Ammon's horn (tissue), 1 donor: ENCODE measurements at regions not wholly inside any gene's neighbourhood (a gene's known extent, or its start where the extent isn't known, plus 50 kb on each side); places are given as distances from the start of the nearest gene placed in this dataset.
"Not testable (repeated sequence)": the region's sequence is repeated elsewhere in the genome, so short reads cannot be mapped to it uniquely, and the experiment has no call there.

Experiments
- DNase-seq: peaks from one replicate; pipeline ENCODE4 v3.0.0-alpha.2; 2016; ENCODE audit warnings: low spot score

GRCh38 chr13:59352600-59352999, 811.1 kb downstream of the DIAPH3 start:
- no peak for DNase-seq

GRCh38 chr13:59354665-59355369, 808.9 kb downstream of the DIAPH3 start:
- no peak for DNase-seq

GRCh38 chr13:59356607-59357006, 807.1 kb downstream of the DIAPH3 start:
- no peak for DNase-seq

- no peak for DNase-seq
These were observed 805.7 kb downstream of the DIAPH3 start for GRCh38 chr13:59358014-59358413.

GRCh38 chr13:59360108-59360507, 803.6 kb downstream of the DIAPH3 start:
- DNase-seq, result peak; percentile 39

GRCh38 chr13:59360916-59361315, 802.8 kb downstream of the DIAPH3 start:
- no peak for DNase-seq

- peak; percentile 28 for DNase-seq
These were observed 800.4 kb downstream of the DIAPH3 start for GRCh38 chr13:59363313-59363712.

- no peak for DNase-seq
These were observed 799.8 kb downstream of the DIAPH3 start for GRCh38 chr13:59363947-59364346.

- peak; percentile 28 for DNase-seq
These were observed 799.1 kb downstream of the DIAPH3 start for GRCh38 chr13:59364641-59365085.

GRCh38 chr13:59367467-59367866, 796.3 kb downstream of the DIAPH3 start:
- DNase-seq, result no peak

- no peak for DNase-seq
These were observed 795.8 kb downstream of the DIAPH3 start for GRCh38 chr13:59367904-59368303.

- DNase-seq, result no peak
These were observed 795.0 kb downstream of the DIAPH3 start for GRCh38 chr13:59368693-59369092.

GRCh38 chr13:59371229-59371628, 792.5 kb downstream of the DIAPH3 start:
- no peak for DNase-seq

- DNase-seq, result no peak
These were observed 790.4 kb downstream of the DIAPH3 start for GRCh38 chr13:59373341-59373740.

- no peak for DNase-seq
These were observed 789.0 kb downstream of the DIAPH3 start for GRCh38 chr13:59374691-59375090.

GRCh38 chr13:59384154-59384553, 779.6 kb downstream of the DIAPH3 start:
- no peak for DNase-seq

- DNase-seq, result peak; percentile 81
These were observed 772.0 kb downstream of the DIAPH3 start for GRCh38 chr13:59391696-59392095.

GRCh38 chr13:59392328-59392727, 771.4 kb downstream of the DIAPH3 start:
- DNase-seq, result no peak

GRCh38 chr13:59394496-59394895, 769.2 kb downstream of the DIAPH3 start:
- no peak for DNase-seq

- peak; percentile 11 for DNase-seq
These were observed 765.6 kb downstream of the DIAPH3 start for GRCh38 chr13:59398127-59398526.

GRCh38 chr13:59398661-59399060, 765.1 kb downstream of the DIAPH3 start:
- DNase-seq, result no peak

GRCh38 chr13:59399513-59399912, 764.2 kb downstream of the DIAPH3 start:
- no peak for DNase-seq

- no peak for DNase-seq
These were observed 759.4 kb downstream of the DIAPH3 start for GRCh38 chr13:59404331-59404730.

- DNase-seq, result not testable (repeated sequence)
These were observed 756.5 kb downstream of the DIAPH3 start for GRCh38 chr13:59407251-59407650.
